K562 (cell line): ENCODE measurements at regions not wholly inside any gene's neighbourhood (a gene's known extent, or its start where the extent isn't known, plus 50 kb on each side); places are given as distances from the start of the nearest gene placed in this dataset.

Source experiments
- ARID3A ChIP-seq: IDR thresholded peaks from 2 replicates; pipeline ENCODE4 v1.6.1; 2012; ENCODE audit warnings: low read depth, low read length, improper control_type of control experiment, borderline replicate concordance
- ASH1L ChIP-seq: fragments of 450-650 bp; IDR thresholded peaks from 2 replicates; pipeline ENCODE4 v1.6.1; 2018; ENCODE audit warnings: borderline replicate concordance, mild to moderate bottlenecking, low read depth; ENCODE audit not compliant: partially characterized antibody
- CTCFL ChIP-seq: IDR thresholded peaks from 2 replicates; pipeline ENCODE4 v1.6.1; 2011; ENCODE audit warnings: borderline replicate concordance, low read depth, mild to moderate bottlenecking, moderate library complexity, low read length; ENCODE audit not compliant: insufficient read depth, poor library complexity, severe bottlenecking
- EHMT2 ChIP-seq: fragments of 450-650 bp; IDR thresholded peaks from 2 replicates; pipeline ENCODE4 v1.6.1; 2018; ENCODE audit warnings: antibody characterized with exemption
- ETV1 ChIP-seq: fragments of 450-650 bp; conservative IDR thresholded peaks from 2 replicates; pipeline ENCODE4 v1.6.1; 2016; ENCODE audit warnings: missing genetic modification characterization, control low read depth, low read depth, missing compliant biosample characterization
- HMG20B ChIP-seq: fragments of 250-450 bp; sonication (Bioruptor Pico); IDR thresholded peaks from 2 replicates; pipeline ENCODE4 v1.5.0; 2021; ENCODE audit warnings: mild to moderate bottlenecking
- JUND ChIP-seq, 2 experiments: IDR thresholded peaks; 2 replicates in 1 of 2; 3 replicates in 1 of 2; pipeline ENCODE4 v1.6.1; 2011; ENCODE audit warnings: borderline replicate concordance in 2 of 2, low read depth in 2 of 2, low read length in 2 of 2, improper control_type of control experiment in 1 of 2, missing biosample characterization in 1 of 2, missing genetic modification characterization in 1 of 2, missing genetic modification reagents in 1 of 2
- MEF2D ChIP-seq: conservative IDR thresholded peaks from 2 replicates; pipeline ENCODE4 v1.6.1; 2016; ENCODE audit warnings: low read depth, missing genetic modification characterization, missing compliant biosample characterization
- MTF1 ChIP-seq: fragments of 250-450 bp; sonication (Bioruptor Pico); IDR thresholded peaks from 2 replicates; pipeline ENCODE4 v1.9.0; 2021; ENCODE audit warnings: moderate library complexity, mild to moderate bottlenecking, inconsistent platforms, borderline replicate concordance
- NFATC3 ChIP-seq: fragments of 450-650 bp; IDR thresholded peaks from 2 replicates; pipeline ENCODE4 v1.6.1; 2017; ENCODE audit warnings: mild to moderate bottlenecking
- PCBP2 ChIP-seq: fragments of 200-400 bp; formaldehyde crosslinking; IDR thresholded peaks from 2 replicates; pipeline ENCODE4 v1.6.1; 2018; ENCODE audit warnings: low read length, low read depth, mild to moderate bottlenecking, moderate library complexity; ENCODE audit not compliant: poor library complexity, severe bottlenecking
- ZBTB26 ChIP-seq: fragments of 450-650 bp; formaldehyde crosslinking; IDR thresholded peaks from 2 replicates; pipeline ENCODE4 v1.4.0; 2022; ENCODE audit warnings: missing genetic modification characterization
- ZNF76 ChIP-seq: fragments of 250-450 bp; sonication (Bioruptor Pico); IDR thresholded peaks from 2 replicates; pipeline ENCODE4 v1.4.0; 2020; ENCODE audit warnings: mild to moderate bottlenecking, moderate library complexity, borderline replicate concordance
- ZNF778 ChIP-seq: fragments of 450-650 bp; formaldehyde crosslinking; IDR thresholded peaks from 2 replicates; pipeline ENCODE4 v1.4.0; 2020; ENCODE audit warnings: mild to moderate bottlenecking, moderate library complexity
- TF ChIP-seq, protein P1 (sequence below): sonication (generic); formaldehyde crosslinking; IDR thresholded peaks from 2 replicates; pipeline ENCODE4 v1.8.0; 2022; ENCODE audit warnings: missing genetic modification reagents, mild to moderate bottlenecking, moderate library complexity, borderline replicate concordance

DNA sequence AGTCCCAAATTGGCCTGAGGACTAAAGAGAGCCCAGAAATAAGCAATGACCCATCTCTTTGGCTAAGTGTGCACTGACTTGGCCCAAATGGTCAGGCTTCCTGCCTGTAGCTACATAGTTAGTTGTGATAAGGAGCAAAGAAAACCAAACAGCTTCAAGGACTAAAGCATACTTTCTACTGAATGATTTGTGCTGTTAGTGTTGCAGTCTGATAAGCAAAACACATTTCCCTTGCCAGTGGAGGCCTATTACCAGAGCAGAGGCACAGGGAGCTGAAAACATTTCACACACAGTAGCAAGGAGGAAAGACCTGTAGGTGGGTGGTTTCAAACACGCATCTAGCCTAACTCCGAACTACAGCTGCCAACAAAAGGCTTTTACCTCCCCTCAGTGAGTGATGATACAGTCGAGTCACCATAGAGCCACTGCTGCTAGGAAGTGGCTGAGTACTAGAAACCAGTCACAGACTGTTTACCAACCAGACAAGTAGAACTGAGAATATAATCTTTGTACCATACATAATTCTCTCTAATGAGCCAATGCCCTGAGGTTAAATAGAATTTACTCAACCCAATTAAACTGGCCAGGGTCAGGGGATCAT, 222.3 kb upstream of the THBS1 start (continued):
- TF ChIP-seq ARID3A (no peak), NFATC3 (no peak), MEF2D (no peak), MTF1 (CRISPR knock-in tag) (no peak), ETV1 (tag) (no peak), CTCFL (no peak), JUND (IDR thresholded peaks at IDR 0.05; ENCODE audit: borderline replicate concordance, low read depth, low read length) (no peak), JUND (tag; IDR thresholded peaks at IDR 0.05; ENCODE audit: borderline replicate concordance, low read depth, low read length) (peak; percentile 34; the same call in 1 of the 3 replicates), ZNF778 (no peak), PCBP2 (no peak), ASH1L (no peak), ZNF76 (no peak), EHMT2 (0 out of 2 replicates have a peak, but pooled peaks have one; percentile 46), ZBTB26 (CRISPR knock-in tag) (no peak), HMG20B (CRISPR knock-in tag) (no peak)
- TF ChIP-seq, protein P1, sequence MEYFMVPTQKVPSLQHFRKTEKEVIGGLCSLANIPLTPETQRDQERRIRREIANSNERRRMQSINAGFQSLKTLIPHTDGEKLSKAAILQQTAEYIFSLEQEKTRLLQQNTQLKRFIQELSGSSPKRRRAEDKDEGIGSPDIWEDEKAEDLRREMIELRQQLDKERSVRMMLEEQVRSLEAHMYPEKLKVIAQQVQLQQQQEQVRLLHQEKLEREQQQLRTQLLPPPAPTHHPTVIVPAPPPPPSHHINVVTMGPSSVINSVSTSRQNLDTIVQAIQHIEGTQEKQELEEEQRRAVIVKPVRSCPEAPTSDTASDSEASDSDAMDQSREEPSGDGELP: no peak
